ENCODE measurements at regions not wholly inside any gene's neighbourhood (a gene's known extent, or its start where the extent isn't known, plus 50 kb on each side); places are given as distances from the start of the nearest gene placed in this dataset.
"Not testable (repeated sequence)": the region's sequence is repeated elsewhere in the genome, so short reads cannot be mapped to it uniquely, and the experiment has no call there.

DNA sequence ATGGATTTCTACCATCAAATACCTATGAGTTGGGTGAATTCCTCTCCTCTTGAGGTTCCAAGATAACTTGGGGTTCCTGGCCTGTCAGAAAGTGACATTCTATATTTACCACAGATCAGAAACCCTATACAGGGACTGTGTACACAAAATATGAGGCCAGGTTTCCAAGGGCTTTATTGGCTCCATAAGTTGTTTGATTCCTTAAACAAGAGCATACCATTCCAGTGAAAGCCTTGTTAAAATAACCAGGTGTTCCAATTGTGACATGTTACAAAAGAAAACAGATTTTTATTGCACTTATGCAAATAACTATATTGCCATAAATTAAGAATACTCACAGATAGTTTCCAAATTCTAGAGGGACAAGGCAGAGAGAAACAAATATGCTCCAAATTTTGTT is 188.9 kb downstream of the FASLG start:
- TF ChIP-seq EZH2 (IDR thresholded peaks at IDR 0.05; ENCODE audit: insufficient read depth, poor library complexity, severe bottlenecking); EZH2phosphoT487 (IDR thresholded peaks at IDR 0.05; ENCODE audit: insufficient read depth, low read depth): not testable (repeated sequence)

Measured in GM23248 (cell line).